Ovary (tissue), 7 donors: ENCODE measurements at regions not wholly inside any gene's neighbourhood (a gene's known extent, or its start where the extent isn't known, plus 50 kb on each side); places are given as distances from the start of the nearest gene placed in this dataset.

Experiments
- DNase-seq, 5 donors: peaks; one replicate each; pipeline ENCODE4 v3.0.0-alpha.2; 2019 to 2020
- H3K27ac ChIP-seq, 2 donors: fragments of 200-600 bp; one replicate each; pipeline versions ENCODE4 v1.5.1 to v1.8.0; 2019 to 2022
- H3K27me3 ChIP-seq: fragments of 200-600 bp; one replicate; pipeline ENCODE4 v1.8.0; 2022
- H3K36me3 ChIP-seq: fragments of 200-600 bp; sonication (generic); one replicate; pipeline ENCODE4 v1.5.1; 2019
- H3K4me1 ChIP-seq: one replicate; pipeline ENCODE4 v1.8.1; 2013; ENCODE audit warnings: mild to moderate bottlenecking, moderate library complexity; ENCODE audit not compliant: insufficient read depth
- H3K4me3 ChIP-seq: fragments of 200-600 bp; sonication (generic); one replicate; pipeline ENCODE4 v1.5.1; 2017
- H3K9me3 ChIP-seq, 2 donors: fragments of 200-600 bp in 1 of 2; sonication (generic) in 1 of 2; one replicate each; pipeline versions ENCODE4 v1.5.1 to v1.8.1; 2013 to 2019; ENCODE audit warnings: mild to moderate bottlenecking in 1 of 2, moderate library complexity in 1 of 2
- EP300 ChIP-seq: sonication (generic); formaldehyde crosslinking; IDR thresholded peaks from one replicate; pipeline ENCODE4 v1.6.1; 2017; ENCODE audit warnings: antibody characterized with exemption
- POLR2A ChIP-seq: fragments of 450-650 bp; IDR thresholded peaks from one replicate; pipeline ENCODE4 v1.6.1; 2017; ENCODE audit warnings: antibody characterized with exemption, mild to moderate bottlenecking, moderate library complexity
- WGBS, 3 donors: extraction: QIAGEN DNeasy Blood & Tissue Kit in 1 of 3; methylation state at CpG; one replicate each; pipeline versions ENCODE4 v1.1.5 to v1.1.7; 2013 to 2017; 5-methylcytosine and 5-hydroxymethylcytosine counted together
- intact Hi-C, 4 donors: fragments of 100-400 bp; cut with DNase I; formaldehyde crosslinking; loops; one replicate each; pipeline versions ENCODE4 v1.11.0 to v1.15.1; 2022 to 2023
- TF ChIP-seq, protein P1 (sequence below), 3 donors: fragments of 450-650 bp in 2 of 3; fragments of 200-600 bp in 1 of 3; IDR thresholded peaks; one replicate each; pipeline versions ENCODE4 v1.5.1 to v1.8.0; 2016 to 2022; ENCODE audit warnings: antibody characterized with exemption in 3 of 3, mild to moderate bottlenecking in 1 of 3
- donor health status: DM: no; HTN: no; CAD: no; lungs with moderate emphysema.
- donor health status: DM: no; HTN: no; CAD: no.
- donor health status: Bipolar disorder and iron deficiency.
- donor health status: DM: no; HTN: no; CAD: no.
- donor health status: DM: yes; HTN: yes; CAD: no.

GRCh38 chr4:37740546-37740945, 54.4 kb upstream of the RELL1 start:
- no peaks in the 10 kb centered on the region for H3K4me1 ChIP-seq
- no peak for DNase-seq
- H3K36me3 ChIP-seq = no peaks in the 10 kb centered on the region
- H3K4me3 ChIP-seq = no peak overlapping the region
- H3K27me3 ChIP-seq = no peaks in the 10 kb centered on the region
- intact Hi-C loops = no loop called here
- no peak overlapping the region for H3K27ac ChIP-seq
- 39 to 48% (median 41%) methylated on average over 5 of the region's 5 CpGs for WGBS, 3 donors
- H3K9me3 ChIP-seq = peaks cover 0 to 2% of the 10 kb centered on the region in 2 donors
- TF ChIP-seq EP300 (no peak), POLR2A (no peak)
- TF ChIP-seq, protein P1, sequence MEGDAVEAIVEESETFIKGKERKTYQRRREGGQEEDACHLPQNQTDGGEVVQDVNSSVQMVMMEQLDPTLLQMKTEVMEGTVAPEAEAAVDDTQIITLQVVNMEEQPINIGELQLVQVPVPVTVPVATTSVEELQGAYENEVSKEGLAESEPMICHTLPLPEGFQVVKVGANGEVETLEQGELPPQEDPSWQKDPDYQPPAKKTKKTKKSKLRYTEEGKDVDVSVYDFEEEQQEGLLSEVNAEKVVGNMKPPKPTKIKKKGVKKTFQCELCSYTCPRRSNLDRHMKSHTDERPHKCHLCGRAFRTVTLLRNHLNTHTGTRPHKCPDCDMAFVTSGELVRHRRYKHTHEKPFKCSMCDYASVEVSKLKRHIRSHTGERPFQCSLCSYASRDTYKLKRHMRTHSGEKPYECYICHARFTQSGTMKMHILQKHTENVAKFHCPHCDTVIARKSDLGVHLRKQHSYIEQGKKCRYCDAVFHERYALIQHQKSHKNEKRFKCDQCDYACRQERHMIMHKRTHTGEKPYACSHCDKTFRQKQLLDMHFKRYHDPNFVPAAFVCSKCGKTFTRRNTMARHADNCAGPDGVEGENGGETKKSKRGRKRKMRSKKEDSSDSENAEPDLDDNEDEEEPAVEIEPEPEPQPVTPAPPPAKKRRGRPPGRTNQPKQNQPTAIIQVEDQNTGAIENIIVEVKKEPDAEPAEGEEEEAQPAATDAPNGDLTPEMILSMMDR (IDR thresholded peaks at IDR 0.05) = no peak

DNA sequence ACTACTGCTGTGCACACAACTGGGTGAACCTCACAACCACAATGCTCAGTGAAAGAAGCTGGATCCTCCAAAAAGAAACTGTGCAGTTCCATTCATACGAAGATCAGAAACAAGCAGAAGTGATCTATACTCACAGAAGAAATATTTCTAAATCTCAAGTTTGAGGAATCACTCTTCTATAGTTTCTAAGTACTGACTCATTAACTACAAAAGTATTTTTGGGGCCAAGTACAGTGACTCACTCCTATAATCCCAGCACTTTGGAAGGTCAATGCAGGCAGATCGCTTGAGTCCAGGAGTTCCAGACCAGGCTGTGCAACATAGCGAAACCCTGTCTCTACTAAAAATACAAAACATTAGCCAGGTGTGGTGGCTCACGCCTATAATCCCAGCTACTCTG, 51.3 kb upstream of the RELL1 start:
- 86 to 91% (median 88%) methylated on average over 4 of the region's 4 CpGs for WGBS, 3 donors
- Histone ChIP-seq H3K27me3 (no peaks in the 10 kb centered on the region), H3K36me3 (no peaks in the 10 kb centered on the region), H3K27ac (no peak overlapping the region), H3K4me1 (no peaks in the 10 kb centered on the region), H3K4me3 (no peak overlapping the region), H3K9me3 (no peaks in the 10 kb centered on the region)
- intact Hi-C loops = no loop called here
- DNase-seq = no peak
- TF ChIP-seq, protein P1 (IDR thresholded peaks at IDR 0.05) = no peak
- TF ChIP-seq POLR2A (no peak), EP300 (no peak)
